Astrocyte (in vitro differentiated cells and primary cell): ENCODE measurements at regions not wholly inside any gene's neighbourhood (a gene's known extent, or its start where the extent isn't known, plus 50 kb on each side); places are given as distances from the start of the nearest gene placed in this dataset.
A peak's percentile ranks its signal among the peaks of the same experiment; 100 is the strongest.

Source experiments
- DNase-seq: peaks from one replicate; pipeline ENCODE4 v3.0.0-alpha.2; 2010; ENCODE audit warnings: low read depth
- FAIRE-seq: peaks from 2 replicates; lab custom pipeline; 2011; peaks lifted over from hg19 to GRCh38; lab: Jason Lieb, UNC
- H2AFZ ChIP-seq: 2 replicates; pipeline ENCODE4 v1.6.0; 2012; ENCODE audit warnings: low read depth, low read length, inconsistent platforms
- H3K27ac ChIP-seq: 2 replicates; pipeline ENCODE4 v1.5.1; 2011; ENCODE audit warnings: low read depth, low read length, inconsistent platforms
- H3K27me3 ChIP-seq: 2 replicates; pipeline ENCODE4 v1.6.0; 2011; ENCODE audit warnings: low read length, inconsistent platforms; ENCODE audit not compliant: insufficient read depth
- H3K36me3 ChIP-seq: 2 replicates; pipeline ENCODE4 v1.5.1; 2011; ENCODE audit warnings: low read length, inconsistent platforms; ENCODE audit not compliant: insufficient read depth
- H3K4me1 ChIP-seq: 2 replicates; pipeline ENCODE4 v1.5.1; 2011; ENCODE audit warnings: low read length, inconsistent platforms; ENCODE audit not compliant: insufficient read depth
- H3K4me2 ChIP-seq: 2 replicates; pipeline ENCODE4 v1.6.0; 2012; ENCODE audit warnings: low read length, inconsistent platforms
- H3K4me3 ChIP-seq: 2 replicates; pipeline ENCODE4 v1.5.1; 2011; ENCODE audit warnings: low read depth, mild to moderate bottlenecking, low read length, inconsistent platforms; ENCODE audit not compliant: insufficient read depth
- H3K79me2 ChIP-seq: 2 replicates; pipeline ENCODE4 v1.6.0; 2012; ENCODE audit warnings: mild to moderate bottlenecking, low read length, inconsistent platforms; ENCODE audit not compliant: insufficient read depth
- H3K9ac ChIP-seq: 2 replicates; pipeline ENCODE4 v1.6.0; 2012; ENCODE audit warnings: mild to moderate bottlenecking, low read length, inconsistent platforms
- H3K9me3 ChIP-seq: 2 replicates; pipeline ENCODE4 v1.5.1; 2012; ENCODE audit warnings: low read depth, mild to moderate bottlenecking, low read length, inconsistent platforms; ENCODE audit not compliant: insufficient read depth
- H4K20me1 ChIP-seq: 2 replicates; pipeline ENCODE4 v1.6.0; 2012; ENCODE audit warnings: low read length, inconsistent platforms; ENCODE audit not compliant: insufficient read depth
- H3K27ac Mint-ChIP-seq: one replicate; pipeline ENCODE4 v1.8.0; 2021; ENCODE audit warnings: mild to moderate bottlenecking, mixed read lengths; ENCODE audit not compliant: unreplicated experiment
- H3K27me3 Mint-ChIP-seq: one replicate; pipeline ENCODE4 v1.8.0; 2021; ENCODE audit warnings: low read depth, mixed read lengths; ENCODE audit not compliant: unreplicated experiment
- H3K36me3 Mint-ChIP-seq: one replicate; pipeline ENCODE4 v1.8.0; 2021; ENCODE audit warnings: low read depth, mixed read lengths; ENCODE audit not compliant: unreplicated experiment
- H3K4me1 Mint-ChIP-seq: one replicate; pipeline ENCODE4 v1.8.0; 2021; ENCODE audit warnings: low read depth, mixed read lengths; ENCODE audit not compliant: unreplicated experiment
- H3K4me3 Mint-ChIP-seq: one replicate; pipeline ENCODE4 v1.8.0; 2021; ENCODE audit warnings: mild to moderate bottlenecking, moderate library complexity, mixed read lengths; ENCODE audit not compliant: unreplicated experiment
- H3K9me3 Mint-ChIP-seq: one replicate; pipeline ENCODE4 v1.8.0; 2021; ENCODE audit warnings: mild to moderate bottlenecking, mixed read lengths; ENCODE audit not compliant: unreplicated experiment
- CTCF ChIP-seq: IDR thresholded peaks from 2 replicates; pipeline ENCODE4 v1.5.1; 2011; ENCODE audit warnings: low read depth, mild to moderate bottlenecking, inconsistent platforms, low read length, moderate library complexity; ENCODE audit not compliant: insufficient read depth
- EZH2 ChIP-seq: IDR thresholded peaks from 2 replicates; pipeline ENCODE4 v1.6.1; 2012; ENCODE audit warnings: mild to moderate bottlenecking, low read length, inconsistent platforms; ENCODE audit not compliant: insufficient read depth

- H4K20me1 ChIP-seq, result no peaks in the 10 kb centered on the region
- H3K27me3 ChIP-seq, result no peaks in the 10 kb centered on the region
- H3K9ac ChIP-seq, result no peak overlapping the region
- Mint-ChIP-seq H3K27ac (no peak overlapping the region), H3K27me3 (peaks cover 29% of the 10 kb centered on the region), H3K4me3 (no peak overlapping the region), H3K36me3 (no peaks in the 10 kb centered on the region), H3K4me1 (no peaks in the 10 kb centered on the region), H3K9me3 (no peaks in the 10 kb centered on the region)
- no peak overlapping the region for H2AFZ ChIP-seq
- no peak for TF ChIP-seq EZH2
- TF ChIP-seq CTCF, result no peak
- no peaks in the 10 kb centered on the region for H3K79me2 ChIP-seq
- H3K27ac ChIP-seq, result no peak overlapping the region
- FAIRE-seq, result no peak
- H3K4me2 ChIP-seq, result no peak overlapping the region
- no peak overlapping the region for H3K4me3 ChIP-seq
- peaks cover 3% of the 10 kb centered on the region for H3K4me1 ChIP-seq
- no peaks in the 10 kb centered on the region for H3K9me3 ChIP-seq
- no peak for DNase-seq
- no peaks in the 10 kb centered on the region for H3K36me3 ChIP-seq
Observed at GRCh38 chr15:31214158-31214863, 112.3 kb upstream of the KLF13 start.

GRCh38 chr15:31214864-31215489 lies 111.7 kb upstream of the KLF13 start:
- H3K27me3 Mint-ChIP-seq, result peaks cover 31% of the 10 kb centered on the region
- no peaks in the 10 kb centered on the region for H3K9me3 ChIP-seq
- H3K9ac ChIP-seq, result no peak overlapping the region
- H3K27ac ChIP-seq, result no peak overlapping the region
- no peaks in the 10 kb centered on the region for H3K27me3 ChIP-seq
- peak overlapping the region; percentile 77 for H3K4me2 ChIP-seq
- H3K4me3 ChIP-seq, result no peak overlapping the region
- no peaks in the 10 kb centered on the region for H3K9me3 Mint-ChIP-seq
- peak overlapping the region; percentile 66 for H2AFZ ChIP-seq
- H3K27ac Mint-ChIP-seq, result no peak overlapping the region
- H3K4me1 ChIP-seq, result peaks cover 3% of the 10 kb centered on the region
- peak overlapping the region; percentile 8 for H3K4me3 Mint-ChIP-seq
- no peak for TF ChIP-seq EZH2
- TF ChIP-seq CTCF, result no peak
- H3K36me3 ChIP-seq, result no peaks in the 10 kb centered on the region
- FAIRE-seq (no peak), DNase-seq (no peak)
- H3K36me3 Mint-ChIP-seq, result no peaks in the 10 kb centered on the region
- no peaks in the 10 kb centered on the region for H3K79me2 ChIP-seq
- H3K4me1 Mint-ChIP-seq, result no peaks in the 10 kb centered on the region
- H4K20me1 ChIP-seq, result no peaks in the 10 kb centered on the region
